Mucosa of rectum (tissue), 2 donors: ENCODE measurements at regions not wholly inside any gene's neighbourhood (a gene's known extent, or its start where the extent isn't known, plus 50 kb on each side); places are given as distances from the start of the nearest gene placed in this dataset.
"Not testable (repeated sequence)": the region's sequence is repeated elsewhere in the genome, so short reads cannot be mapped to it uniquely, and the experiment has no call there.

Experiments
- H3K27ac ChIP-seq, 2 donors: one replicate each; pipeline ENCODE4 v1.7.0; 2013; ENCODE audit warnings: inconsistent platforms in 2 of 2, low read depth in 2 of 2, low read length in 2 of 2
- H3K27me3 ChIP-seq, 2 donors: one replicate each; pipeline ENCODE4 v1.7.0; 2013; ENCODE audit warnings: low read length in 2 of 2; ENCODE audit not compliant: control insufficient read depth in 2 of 2, insufficient read depth in 2 of 2
- H3K36me3 ChIP-seq, 2 donors: one replicate each; pipeline ENCODE4 v1.7.0; 2013; ENCODE audit warnings: low read length in 2 of 2; ENCODE audit not compliant: control insufficient read depth in 2 of 2, insufficient read depth in 2 of 2
- H3K4me1 ChIP-seq, 2 donors: one replicate each; pipeline ENCODE4 v1.7.0; 2013; ENCODE audit warnings: low read length in 2 of 2, mild to moderate bottlenecking in 1 of 2; ENCODE audit not compliant: control insufficient read depth in 2 of 2, insufficient read depth in 2 of 2
- H3K4me3 ChIP-seq, 2 donors: one replicate each; pipeline ENCODE4 v1.7.0; 2013; ENCODE audit warnings: low read length in 2 of 2
- H3K9ac ChIP-seq, 2 donors: one replicate each; pipeline ENCODE4 v1.7.0; 2013; ENCODE audit warnings: low read length in 2 of 2, low read depth in 1 of 2, mild to moderate bottlenecking in 1 of 2
- H3K9me3 ChIP-seq, 2 donors: one replicate each; pipeline ENCODE4 v1.7.0; 2013; ENCODE audit warnings: low read length in 2 of 2; ENCODE audit not compliant: control insufficient read depth in 2 of 2
- donor health status: healthy.
- donor health status: Normal muscosa, but diverticular disease.

DNA sequence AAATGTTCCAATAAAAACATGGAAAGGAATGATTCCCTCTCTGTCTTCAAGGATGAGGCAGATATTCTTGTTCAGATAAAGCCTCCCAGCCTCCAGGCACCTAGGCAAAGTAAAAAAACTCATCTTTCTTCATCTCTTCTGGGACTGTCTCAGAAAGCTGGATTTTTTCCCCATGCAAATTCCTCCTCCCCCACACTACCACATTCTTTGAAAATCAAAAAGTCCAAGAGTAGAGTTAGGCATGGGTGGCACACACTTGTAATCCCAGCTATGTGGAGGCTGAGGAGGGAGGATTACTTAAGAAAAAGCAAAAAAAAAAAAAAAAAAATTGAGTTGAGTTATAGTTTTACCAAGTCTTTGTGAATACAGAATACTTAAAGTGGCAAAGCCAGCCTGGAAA, 82.8 kb downstream of the GLUL start:
- H3K27me3 ChIP-seq = no peaks in the 10 kb centered on the region
- peaks cover 4 to 8% of the 10 kb centered on the region in 2 donors for H3K4me1 ChIP-seq
- no peak overlapping the region for H3K27ac ChIP-seq
- no peak overlapping the region for H3K4me3 ChIP-seq
- H3K9ac ChIP-seq = no peak overlapping the region
- H3K9me3 ChIP-seq = no peaks in the 10 kb centered on the region
- no peaks in the 10 kb centered on the region for H3K36me3 ChIP-seq

- not testable (repeated sequence) for H3K4me3 ChIP-seq, H3K36me3 ChIP-seq, H3K4me1 ChIP-seq, H3K27ac ChIP-seq, H3K9ac ChIP-seq, H3K9me3 ChIP-seq, H3K27me3 ChIP-seq
Measured at GRCh38 chr1:182307486-182307885, 84.1 kb downstream of the GLUL start.

GRCh38 chr1:182305861-182306260, 85.7 kb downstream of the GLUL start:
- no peaks in the 10 kb centered on the region for H3K36me3 ChIP-seq
- peaks cover 10 to 14% of the 10 kb centered on the region in 2 donors for H3K4me1 ChIP-seq
- no peaks in the 10 kb centered on the region for H3K9me3 ChIP-seq
- no peak overlapping the region for H3K4me3 ChIP-seq
- no peaks in the 10 kb centered on the region for H3K27me3 ChIP-seq
- no peak overlapping the region for H3K27ac ChIP-seq
- H3K9ac ChIP-seq = no peak overlapping the region

DNA sequence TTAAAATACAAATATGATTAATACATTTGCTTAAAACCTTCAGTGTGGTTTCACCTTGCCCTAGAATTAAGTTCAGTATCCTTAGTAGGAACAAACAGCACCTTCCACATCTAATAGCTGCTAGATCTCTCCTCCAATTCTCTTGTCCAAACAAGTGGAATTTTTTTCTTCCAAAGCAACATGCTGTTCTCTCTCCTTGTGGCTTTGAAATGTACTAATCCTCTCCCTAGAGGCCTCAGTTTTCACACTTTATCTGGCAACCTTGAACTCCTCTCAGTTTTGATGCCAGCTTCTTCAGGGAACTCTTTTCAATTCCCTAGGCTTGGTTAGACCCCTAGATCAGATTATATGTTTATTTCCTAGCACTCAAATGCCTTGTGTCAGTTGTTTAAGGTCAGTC, 87.0 kb downstream of the GLUL start:
- Histone ChIP-seq H3K9me3 (no peaks in the 10 kb centered on the region), H3K4me3 (no peak overlapping the region), H3K27me3 (no peaks in the 10 kb centered on the region), H3K27ac (no peak overlapping the region), H3K4me1 (peaks cover 11 to 15% of the 10 kb centered on the region in 2 donors), H3K36me3 (no peaks in the 10 kb centered on the region), H3K9ac (no peak overlapping the region)

DNA sequence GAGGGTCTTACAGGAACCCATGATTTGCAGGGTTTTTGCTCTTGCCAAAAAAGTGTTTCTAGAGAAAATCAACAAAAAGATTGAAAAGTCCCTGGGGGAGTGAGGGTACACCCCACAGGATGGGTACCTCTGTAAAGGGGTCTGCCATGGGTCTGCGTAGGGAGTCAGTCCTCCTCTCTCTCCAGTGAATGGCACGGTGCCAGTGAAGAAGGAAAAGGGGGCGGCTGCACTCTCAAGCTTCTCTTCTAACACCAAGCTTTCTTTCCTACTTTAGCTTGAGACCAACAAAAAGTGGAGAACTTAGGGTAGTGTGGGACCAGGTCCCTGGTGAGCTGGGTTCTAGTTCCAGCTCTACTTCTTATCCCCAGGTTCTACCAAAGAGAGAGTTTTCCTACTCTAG, 87.4 kb downstream of the GLUL start:
- no peaks in the 10 kb centered on the region for H3K36me3 ChIP-seq
- no peak overlapping the region for H3K27ac ChIP-seq
- no peaks in the 10 kb centered on the region for H3K9me3 ChIP-seq
- no peak overlapping the region for H3K9ac ChIP-seq
- H3K4me3 ChIP-seq = no peak overlapping the region
- H3K27me3 ChIP-seq = no peaks in the 10 kb centered on the region
- peaks cover 9 to 13% of the 10 kb centered on the region in 2 donors for H3K4me1 ChIP-seq

DNA sequence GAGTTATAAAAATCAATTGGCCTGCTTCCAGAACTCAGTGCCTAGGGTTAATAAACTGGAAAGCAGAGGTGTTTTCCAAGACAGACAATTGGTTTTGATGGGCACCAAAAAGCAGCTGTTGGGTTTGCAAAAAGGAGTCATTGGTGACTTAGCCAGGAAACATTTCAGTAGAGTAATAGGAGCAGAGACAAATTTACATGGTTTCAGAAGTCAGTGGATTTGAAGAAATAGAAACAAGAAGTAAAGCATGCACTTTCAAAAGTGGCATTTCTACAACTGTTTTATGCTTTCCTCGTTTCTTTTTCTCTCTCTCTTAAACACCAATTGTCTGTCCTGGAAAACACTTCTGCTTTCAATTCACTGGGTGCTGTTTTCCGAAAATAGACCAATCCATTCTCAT, 87.8 kb downstream of the GLUL start:
- no peaks in the 10 kb centered on the region for H3K27me3 ChIP-seq
- H3K27ac ChIP-seq = no peak overlapping the region
- H3K9me3 ChIP-seq = no peaks in the 10 kb centered on the region
- H3K36me3 ChIP-seq = no peaks in the 10 kb centered on the region
- H3K9ac ChIP-seq = no peak overlapping the region
- no peak overlapping the region for H3K4me3 ChIP-seq
- H3K4me1 ChIP-seq = peaks cover 9 to 13% of the 10 kb centered on the region in 2 donors

GRCh38 chr1:182301467-182302198, 90.0 kb downstream of the GLUL start:
- no peaks in the 10 kb centered on the region for H3K36me3 ChIP-seq
- H3K9me3 ChIP-seq = no peaks in the 10 kb centered on the region
- H3K27me3 ChIP-seq = no peaks in the 10 kb centered on the region
- H3K9ac ChIP-seq = no peak overlapping the region
- H3K4me1 ChIP-seq = peaks cover 9 to 13% of the 10 kb centered on the region in 2 donors
- H3K27ac ChIP-seq = peak overlapping the region in 1 of 2 donors; percentile 44
- H3K4me3 ChIP-seq = no peak overlapping the region

GRCh38 chr1:182301026-182301436, 90.6 kb downstream of the GLUL start:
- no peak overlapping the region for H3K27ac ChIP-seq
- no peak overlapping the region for H3K4me3 ChIP-seq
- H3K36me3 ChIP-seq = no peaks in the 10 kb centered on the region
- no peaks in the 10 kb centered on the region for H3K9me3 ChIP-seq
- H3K9ac ChIP-seq = no peak overlapping the region
- H3K27me3 ChIP-seq = no peaks in the 10 kb centered on the region
- H3K4me1 ChIP-seq = peaks cover 9 to 13% of the 10 kb centered on the region in 2 donors

- Histone ChIP-seq H3K4me1 (peaks cover 9 to 13% of the 10 kb centered on the region in 2 donors), H3K4me3 (no peak overlapping the region), H3K27me3 (no peaks in the 10 kb centered on the region), H3K9me3 (no peaks in the 10 kb centered on the region), H3K36me3 (no peaks in the 10 kb centered on the region), H3K9ac (no peak overlapping the region), H3K27ac (peak overlapping the region; percentile 37 to 38)
Measured at GRCh38 chr1:182299728-182300616, 91.6 kb downstream of the GLUL start.

DNA sequence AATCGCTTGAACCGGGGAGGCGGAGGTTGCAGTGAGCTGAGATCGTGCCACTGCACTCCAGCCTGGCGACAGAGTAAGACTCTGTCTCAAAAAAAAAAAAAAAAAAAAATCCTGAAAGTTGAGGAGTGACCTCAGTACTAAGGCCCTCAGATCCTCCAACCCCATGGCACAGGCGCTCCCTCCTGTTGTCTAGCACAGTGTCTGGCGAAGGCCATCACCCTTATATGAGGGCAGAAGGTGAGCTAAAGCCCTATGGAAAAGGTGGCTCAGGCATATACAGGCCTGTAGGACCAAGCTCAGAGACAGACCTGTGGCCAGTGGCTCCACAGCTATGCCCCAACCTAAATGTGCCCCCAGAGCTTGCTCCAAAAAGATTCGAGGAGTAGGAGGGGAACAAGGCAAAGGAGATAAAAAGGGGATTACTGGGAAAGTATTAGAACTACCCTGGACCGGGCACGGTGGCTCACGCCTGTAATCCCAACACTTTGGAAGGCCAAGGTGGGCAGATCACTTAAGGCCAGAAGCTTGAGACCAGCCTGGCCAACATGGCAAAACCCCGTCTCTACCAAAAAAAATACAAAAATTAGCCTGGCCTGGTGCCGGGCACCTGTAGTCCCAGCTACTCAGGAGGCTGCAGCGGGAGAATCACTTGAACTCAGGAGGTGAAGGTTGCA, 92.4 kb downstream of the GLUL start:
- not testable (repeated sequence) for H3K27ac ChIP-seq

More for the DNA sequence above, 92.4 kb downstream of the GLUL start:
- not testable (repeated sequence) for H3K27me3 ChIP-seq, H3K9me3 ChIP-seq, H3K36me3 ChIP-seq, H3K4me3 ChIP-seq, H3K9ac ChIP-seq
- peaks cover 9 to 13% of the 10 kb centered on the region in 2 donors for H3K4me1 ChIP-seq
